ENCODE measurements at regions not wholly inside any gene's neighbourhood (a gene's known extent, or its start where the extent isn't known, plus 50 kb on each side); places are given as distances from the start of the nearest gene placed in this dataset.

GRCh38 chr11:71365626-71366025 is 82.6 kb downstream of the DHCR7 start:
- in situ Hi-C loops (cut with MboI; ENCODE audit: low sequenced_read_pairs, unreplicated experiment): no loop called here
- DNase-seq (ENCODE audit: low spot score): no peak
- no peak for TF ChIP-seq CTCF (IDR thresholded peaks at IDR 0.05; ENCODE audit: borderline replicate concordance, control extremely low read depth, extremely low read depth, insufficient read depth, missing control alignments)

- TF ChIP-seq CTCF (IDR thresholded peaks at IDR 0.05; ENCODE audit: borderline replicate concordance, control extremely low read depth, extremely low read depth, insufficient read depth, missing control alignments): no peak
- in situ Hi-C loops (cut with MboI; ENCODE audit: low sequenced_read_pairs, unreplicated experiment): no loop called here
- no peak for DNase-seq (ENCODE audit: low spot score)
These were observed 83.4 kb downstream of the DHCR7 start for GRCh38 chr11:71364806-71365205.

GRCh38 chr11:71364176-71364671 is 84.0 kb downstream of the DHCR7 start:
- in situ Hi-C loops (cut with MboI; ENCODE audit: low sequenced_read_pairs, unreplicated experiment): no loop called here
- no peak for DNase-seq (ENCODE audit: low spot score)
- no peak for TF ChIP-seq CTCF (IDR thresholded peaks at IDR 0.05; ENCODE audit: borderline replicate concordance, control extremely low read depth, extremely low read depth, insufficient read depth, missing control alignments)

- in situ Hi-C loops (cut with MboI; ENCODE audit: low sequenced_read_pairs, unreplicated experiment): no loop called here
- no peak for DNase-seq (ENCODE audit: low spot score)
- TF ChIP-seq CTCF (IDR thresholded peaks at IDR 0.05; ENCODE audit: borderline replicate concordance, control extremely low read depth, extremely low read depth, insufficient read depth, missing control alignments): no peak
These were observed 84.5 kb downstream of the DHCR7 start for GRCh38 chr11:71363721-71364120.

GRCh38 chr11:71358963-71359567 is 89.1 kb downstream of the DHCR7 start:
- DNase-seq (ENCODE audit: low spot score): no peak
- in situ Hi-C loops (cut with MboI; ENCODE audit: low sequenced_read_pairs, unreplicated experiment): no loop called here
- no peak for TF ChIP-seq CTCF (IDR thresholded peaks at IDR 0.05; ENCODE audit: borderline replicate concordance, control extremely low read depth, extremely low read depth, insufficient read depth, missing control alignments)

- no peak for DNase-seq (ENCODE audit: low spot score)
- in situ Hi-C loops (cut with MboI; ENCODE audit: low sequenced_read_pairs, unreplicated experiment): no loop called here
- TF ChIP-seq CTCF (IDR thresholded peaks at IDR 0.05; ENCODE audit: borderline replicate concordance, control extremely low read depth, extremely low read depth, insufficient read depth, missing control alignments): no peak
These were observed 90.0 kb downstream of the DHCR7 start for GRCh38 chr11:71358122-71358728.
